ENCODE measurements at regions not wholly inside any gene's neighbourhood (a gene's known extent, or its start where the extent isn't known, plus 50 kb on each side); places are given as distances from the start of the nearest gene placed in this dataset.

- Histone ChIP-seq H3K9me3 (no peaks in the 10 kb centered on the region), H3K27ac (no peak overlapping the region), H3K4me3 (no peak overlapping the region), H3K27me3 (ENCODE audit: low read depth) (no peaks in the 10 kb centered on the region), H3K4me1 (no peaks in the 10 kb centered on the region), H3K36me3 (no peaks in the 10 kb centered on the region)
- intact Hi-C loops (cut with DNase I) = no loop called here
- ATAC-seq (no peak), DNase-seq (no peak)
- no peak for TF ChIP-seq CTCF (IDR thresholded peaks at IDR 0.05)
Observed at GRCh38 chr1:208923946-208924720, 659.4 kb upstream of the CAMK1G start.

GRCh38 chr1:208924928-208925327 is 658.6 kb upstream of the CAMK1G start:
- H3K4me3 ChIP-seq = no peak overlapping the region
- H3K27ac ChIP-seq = no peak overlapping the region
- ATAC-seq (no peak), DNase-seq (no peak)
- no peaks in the 10 kb centered on the region for H3K9me3 ChIP-seq
- no peaks in the 10 kb centered on the region for H3K4me1 ChIP-seq
- no peaks in the 10 kb centered on the region for H3K36me3 ChIP-seq
- no peak for TF ChIP-seq CTCF (IDR thresholded peaks at IDR 0.05)
- intact Hi-C loops (cut with DNase I) = no loop called here
- no peaks in the 10 kb centered on the region for H3K27me3 ChIP-seq (ENCODE audit: low read depth)

- no peak overlapping the region for H3K27ac ChIP-seq
- no peak overlapping the region for H3K4me3 ChIP-seq
- no peaks in the 10 kb centered on the region for H3K27me3 ChIP-seq (ENCODE audit: low read depth)
- no peak for TF ChIP-seq CTCF (IDR thresholded peaks at IDR 0.05)
- H3K9me3 ChIP-seq = no peaks in the 10 kb centered on the region
- no peaks in the 10 kb centered on the region for H3K36me3 ChIP-seq
- no peak for DNase-seq
- no peaks in the 10 kb centered on the region for H3K4me1 ChIP-seq
- intact Hi-C loops (cut with DNase I) = no loop called here
- ATAC-seq = no peak
Observed at GRCh38 chr1:208928349-208929010, 655.0 kb upstream of the CAMK1G start.

- intact Hi-C loops (cut with DNase I) = no loop called here
- Histone ChIP-seq H3K36me3 (no peaks in the 10 kb centered on the region), H3K4me3 (no peak overlapping the region), H3K27ac (no peak overlapping the region), H3K9me3 (no peaks in the 10 kb centered on the region), H3K4me1 (no peaks in the 10 kb centered on the region), H3K27me3 (ENCODE audit: low read depth) (no peaks in the 10 kb centered on the region)
- no peak for TF ChIP-seq CTCF (IDR thresholded peaks at IDR 0.05)
- ATAC-seq (no peak), DNase-seq (no peak)
Observed at GRCh38 chr1:208929575-208929974, 653.9 kb upstream of the CAMK1G start.

- H3K27me3 ChIP-seq (ENCODE audit: low read depth) = no peaks in the 10 kb centered on the region
- DNase-seq (no peak), ATAC-seq (no peak)
- no peaks in the 10 kb centered on the region for H3K9me3 ChIP-seq
- no peaks in the 10 kb centered on the region for H3K4me1 ChIP-seq
- no peak overlapping the region for H3K4me3 ChIP-seq
- intact Hi-C loops (cut with DNase I) = no loop called here
- no peaks in the 10 kb centered on the region for H3K36me3 ChIP-seq
- TF ChIP-seq CTCF (IDR thresholded peaks at IDR 0.05) = no peak
- H3K27ac ChIP-seq = no peak overlapping the region
Observed at GRCh38 chr1:208931936-208932335, 651.6 kb upstream of the CAMK1G start.

All from lower lobe of right lung (tissue), 2 donors.